Activated CD4-positive, alpha-beta T cell treated with anti-CD3 and anti-CD28 coated beads, Interleukin-2, Interleukin-6, amounts not matched to agents 100 ng/mL and 50 ng/mL, durations not matched to agents 16 hours and 8 hours (primary cell): ENCODE measurements at regions not wholly inside any gene's neighbourhood (a gene's known extent, or its start where the extent isn't known, plus 50 kb on each side); places are given as distances from the start of the nearest gene placed in this dataset.
"Not testable (repeated sequence)": the region's sequence is repeated elsewhere in the genome, so short reads cannot be mapped to it uniquely, and the experiment has no call there.

Experiments
- DNase-seq: peaks from one replicate; pipeline ENCODE4 v3.0.0-alpha.2; 2020

GRCh38 chr12:114815026-114815795 lies 131.2 kb upstream of the TBX3 start:
- no peak for DNase-seq

GRCh38 chr12:114812858-114813761 lies 129.1 kb upstream of the TBX3 start:
- no peak for DNase-seq

GRCh38 chr12:114812384-114812783 lies 128.4 kb upstream of the TBX3 start:
- DNase-seq: no peak

- DNase-seq: no peak
These were observed 125.1 kb upstream of the TBX3 start for GRCh38 chr12:114809097-114809496.

DNA sequence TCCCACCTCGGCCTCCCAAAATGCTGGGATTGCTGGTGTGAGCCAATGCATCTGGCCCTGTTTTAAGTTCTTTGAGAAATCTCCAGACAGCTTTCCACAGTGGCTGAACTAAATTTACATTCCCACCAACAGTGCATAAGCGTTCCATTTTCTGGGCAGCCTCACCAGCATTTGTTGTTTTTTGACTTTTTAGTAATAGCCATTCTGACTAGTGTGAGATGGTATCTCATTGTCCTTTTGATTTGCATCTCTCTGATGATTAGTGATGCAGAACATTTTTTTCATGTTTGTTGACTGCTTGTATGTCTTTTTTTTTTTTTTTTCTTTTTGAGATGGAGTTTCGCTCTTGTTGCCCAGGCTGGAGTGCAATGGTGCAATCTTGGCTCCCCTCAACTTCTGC lies 117.4 kb upstream of the TBX3 start:
- not testable (repeated sequence) for DNase-seq

DNA sequence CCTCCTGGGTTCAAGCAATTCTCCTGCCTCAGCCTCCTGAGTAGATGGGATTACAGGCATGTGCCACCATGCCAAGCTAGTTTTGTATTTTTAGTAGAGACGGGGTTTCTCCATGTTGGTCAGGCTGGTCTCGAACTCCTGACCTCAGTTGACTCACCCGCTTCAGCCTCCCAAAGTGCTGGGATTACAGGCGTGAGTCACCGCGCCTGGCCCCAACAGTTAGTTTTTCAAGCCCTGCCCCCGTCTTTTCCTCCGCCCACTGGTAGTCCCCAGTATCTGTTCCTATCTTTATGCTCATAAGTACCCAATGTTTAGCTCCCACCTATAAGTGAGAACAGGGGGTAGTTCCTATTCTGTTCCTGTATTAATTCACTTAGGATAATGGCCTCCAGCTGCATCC lies 116.6 kb upstream of the TBX3 start:
- DNase-seq: not testable (repeated sequence)

- DNase-seq: no peak
These were observed 115.9 kb upstream of the TBX3 start for GRCh38 chr12:114799574-114800487.

DNA sequence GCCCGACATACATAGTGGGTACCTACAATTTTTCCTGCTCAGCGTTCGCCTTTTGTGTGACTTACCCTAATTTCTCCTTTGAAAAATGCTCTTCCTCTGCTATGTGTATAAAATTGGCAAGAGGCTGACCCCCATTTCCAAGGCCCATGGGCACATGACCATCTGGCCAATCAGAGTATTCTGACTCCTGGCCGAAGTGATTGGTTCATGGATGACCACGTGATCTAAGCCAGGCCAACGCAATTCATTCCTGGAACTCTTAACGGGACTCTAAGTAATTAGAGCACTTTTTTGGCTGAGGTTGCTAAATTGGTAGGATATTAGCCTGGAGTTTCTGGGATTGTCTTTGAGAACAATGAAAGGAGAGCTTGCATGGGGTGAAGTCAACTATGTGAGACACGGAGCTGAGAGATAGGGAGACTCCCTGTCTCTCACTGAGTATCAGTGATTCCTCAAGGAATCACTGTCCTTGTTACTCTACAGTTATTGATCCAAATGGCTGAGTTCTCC lies 110.1 kb upstream of the TBX3 start:
- DNase-seq: no peak

- no peak for DNase-seq
These were observed 106.3 kb upstream of the TBX3 start for GRCh38 chr12:114790276-114790675.

DNA sequence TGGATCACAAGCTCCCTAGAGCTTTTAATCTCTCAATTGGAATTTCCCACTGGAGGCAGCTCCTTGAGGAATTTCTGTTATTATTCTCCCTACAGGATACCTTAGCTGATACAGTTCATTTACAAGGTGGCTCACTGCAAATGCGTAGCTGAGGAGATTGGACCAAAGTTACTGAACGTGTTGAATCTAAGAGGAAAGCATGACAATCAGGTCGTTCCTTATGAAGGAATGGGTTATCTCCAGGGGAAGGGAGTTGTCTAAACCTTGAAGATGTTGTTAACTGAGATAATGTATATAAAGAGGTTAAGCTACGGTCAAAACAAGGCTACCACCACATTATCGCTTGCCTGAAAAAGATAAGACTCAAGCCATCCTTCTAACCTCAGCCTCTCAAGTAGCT lies 105.8 kb upstream of the TBX3 start:
- no peak for DNase-seq

- no peak for DNase-seq
These were observed 105.3 kb upstream of the TBX3 start for GRCh38 chr12:114789276-114789675.

GRCh38 chr12:114784526-114784925 lies 100.6 kb upstream of the TBX3 start:
- DNase-seq: no peak

GRCh38 chr12:114783089-114783618 lies 99.2 kb upstream of the TBX3 start:
- no peak for DNase-seq

DNA sequence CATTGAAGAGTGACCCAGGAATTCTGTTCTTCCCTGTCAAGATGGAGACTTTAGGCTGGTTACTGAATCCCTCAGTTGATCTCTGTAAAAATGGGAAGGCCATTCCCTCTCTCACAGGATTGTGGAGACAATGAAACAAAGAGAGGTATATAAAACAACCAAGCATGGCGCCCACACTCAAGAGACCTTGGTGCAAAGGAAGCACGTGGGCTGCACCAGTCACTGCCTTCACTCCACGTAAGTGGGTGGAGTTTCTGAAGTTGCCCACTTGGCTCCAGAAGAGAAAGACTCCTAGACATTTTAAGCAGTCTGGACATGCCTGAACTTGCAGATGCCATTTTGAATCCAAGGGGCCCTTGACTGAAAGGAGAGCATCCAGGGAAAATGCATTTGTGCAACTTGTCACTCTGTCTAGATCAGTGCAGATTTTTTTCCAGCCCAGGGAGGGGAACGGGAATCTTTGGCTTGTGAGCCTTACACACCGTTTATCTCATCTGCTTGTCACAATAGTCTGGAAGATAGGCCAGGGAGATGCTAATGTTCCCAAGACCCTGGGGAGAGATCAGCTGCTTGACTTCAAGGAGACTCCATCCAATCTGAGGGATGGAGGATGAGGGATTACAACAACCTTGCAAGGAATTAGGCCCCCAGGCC lies 96.9 kb upstream of the TBX3 start:
- no peak for DNase-seq

- no peak for DNase-seq
These were observed 95.7 kb upstream of the TBX3 start for GRCh38 chr12:114779647-114780046.

GRCh38 chr12:114779186-114779585 lies 95.2 kb upstream of the TBX3 start:
- no peak for DNase-seq

- no peak for DNase-seq
These were observed 92.9 kb upstream of the TBX3 start for GRCh38 chr12:114776731-114777442.

GRCh38 chr12:114774699-114775098 lies 90.7 kb upstream of the TBX3 start:
- DNase-seq: no peak

DNA sequence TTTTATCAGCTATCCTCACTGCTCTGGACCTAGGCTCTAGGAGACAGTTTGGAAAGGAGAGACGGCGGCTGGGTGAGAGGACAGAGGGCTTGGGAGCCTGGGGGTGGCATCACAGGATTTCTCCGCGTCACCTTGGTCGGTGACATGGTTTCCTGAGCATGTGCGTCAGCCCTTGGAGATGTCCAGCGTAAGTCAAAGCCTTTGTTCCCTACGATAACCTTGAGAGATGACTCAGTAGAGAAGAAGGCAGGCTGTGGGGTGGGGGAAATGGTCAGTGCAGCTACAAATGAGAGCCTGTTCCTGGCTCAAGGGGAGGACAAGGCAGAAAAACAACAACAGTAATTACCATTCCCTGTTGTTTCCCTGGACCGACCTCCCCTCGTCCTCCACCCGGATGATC lies 90.2 kb upstream of the TBX3 start:
- no peak for DNase-seq

GRCh38 chr12:114770323-114770722 lies 86.3 kb upstream of the TBX3 start:
- no peak for DNase-seq

GRCh38 chr12:114769634-114770033 lies 85.7 kb upstream of the TBX3 start:
- no peak for DNase-seq
